H1 (cell line): ENCODE measurements at regions not wholly inside any gene's neighbourhood (a gene's known extent, or its start where the extent isn't known, plus 50 kb on each side); places are given as distances from the start of the nearest gene placed in this dataset.
"Not testable (repeated sequence)": the region's sequence is repeated elsewhere in the genome, so short reads cannot be mapped to it uniquely, and the experiment has no call there.

ENCODE experiments used
- CTCF ChIA-PET: fragments of 300-600 bp; sonication (Branson Sonifier 250); formaldehyde crosslinking; loops from one replicate; lab custom pipeline; 2021; ENCODE audit not compliant: partially characterized antibody; lab: Charles Lee
- POLR2A ChIA-PET: fragments of 300-600 bp; sonication (Branson Sonifier 250); formaldehyde crosslinking; loops from one replicate; lab custom pipeline; 2021; ENCODE audit warnings: inconsistent platforms; ENCODE audit not compliant: partially characterized antibody; lab: Charles Lee
- DNase-seq, 2 experiments: peaks; one replicate each; pipeline versions ENCODE4 v3.0.0 to v3.0.0-alpha.2; 2010 to 2022; ENCODE audit warnings: low spot score in 2 of 2, low read depth in 1 of 2, mixed read lengths in 1 of 2
- FAIRE-seq: peaks from 2 replicates; lab custom pipeline; 2011; peaks lifted over from hg19 to GRCh38; lab: Jason Lieb, UNC
- H2AFZ ChIP-seq: 2 replicates; pipeline ENCODE4 v1.8.1; 2012; ENCODE audit warnings: low read length, inconsistent platforms
- H2AK5ac ChIP-seq: 2 replicates; pipeline ENCODE4 v1.6.1; 2013; ENCODE audit warnings: low read depth, low read length
- H2BK120ac ChIP-seq: replicated peaks from 2 replicates; pipeline ENCODE3; 2013; ENCODE audit warnings: low read depth, low read length, inconsistent platforms
- H2BK12ac ChIP-seq: 2 replicates; pipeline ENCODE4 v1.6.1; 2013; ENCODE audit warnings: low read depth, low read length
- H2BK15ac ChIP-seq: 2 replicates; pipeline ENCODE4 v1.6.1; 2013; ENCODE audit warnings: low read length
- H2BK20ac ChIP-seq: 2 replicates; pipeline ENCODE4 v1.6.1; 2013; ENCODE audit warnings: low read length
- H2BK5ac ChIP-seq: 2 replicates; pipeline ENCODE4 v1.6.1; 2013; ENCODE audit warnings: low read depth, low read length
- H3K14ac ChIP-seq: 2 replicates; pipeline ENCODE4 v1.6.1; 2013; ENCODE audit warnings: inconsistent platforms; ENCODE audit not compliant: insufficient read length
- H3K18ac ChIP-seq: 2 replicates; pipeline ENCODE4 v1.6.1; 2013; ENCODE audit warnings: low read length; ENCODE audit errors: extremely low read depth
- H3K23ac ChIP-seq: 2 replicates; pipeline ENCODE4 v1.6.1; 2013; ENCODE audit warnings: inconsistent platforms; ENCODE audit not compliant: insufficient read length
- H3K23me2 ChIP-seq: 2 replicates; pipeline ENCODE4 v1.6.1; 2013; ENCODE audit warnings: low read depth, low read length
- H3K27ac ChIP-seq: 2 replicates; pipeline ENCODE4 v1.6.1; 2011; ENCODE audit warnings: low read depth, low read length, inconsistent platforms
- H3K27me3 ChIP-seq, 4 experiments: replicated peaks in 1 of 4; 1 replicate in 1 of 4; 2 replicates in 3 of 4; pipeline versions ENCODE4 v1.6.1 to v1.8.1; 2011 to 2013; ENCODE audit warnings: low read length in 3 of 4, mild to moderate bottlenecking in 3 of 4, inconsistent platforms in 2 of 4, mixed read lengths in 2 of 4, moderate library complexity in 1 of 4; ENCODE audit not compliant: control insufficient read depth in 3 of 4, insufficient read depth in 3 of 4; ENCODE audit errors: extremely low read depth in 1 of 4
- H3K36me3 ChIP-seq, 4 experiments: 2 replicates each; pipeline versions ENCODE4 v1.6.1 to v1.8.1; 2011 to 2013; ENCODE audit warnings: mild to moderate bottlenecking in 4 of 4, low read length in 3 of 4, moderate library complexity in 2 of 4, control low read depth in 1 of 4, inconsistent platforms in 1 of 4; ENCODE audit not compliant: insufficient read depth in 4 of 4, control insufficient read depth in 2 of 4
- H3K4ac ChIP-seq: replicated peaks from 2 replicates; pipeline ENCODE3; 2013; ENCODE audit warnings: low read length, low read depth, mixed read lengths, inconsistent platforms; ENCODE audit not compliant: insufficient read length
- H3K4me1 ChIP-seq, 4 experiments: replicated peaks in 1 of 4; 1 replicate in 1 of 4; 2 replicates in 3 of 4; pipeline versions ENCODE4 v1.6.1 to v1.8.1; 2011 to 2013; ENCODE audit warnings: low read length in 3 of 4, inconsistent platforms in 2 of 4, mixed read lengths in 1 of 4; ENCODE audit not compliant: insufficient read depth in 4 of 4, control insufficient read depth in 3 of 4
- H3K4me2 ChIP-seq, 2 experiments: 2 replicates each; pipeline versions ENCODE4 v1.6.1 to v1.8.1; 2011 to 2013; ENCODE audit warnings: low read depth in 2 of 2, low read length in 2 of 2, control low read depth in 1 of 2, inconsistent platforms in 1 of 2, mild to moderate bottlenecking in 1 of 2; ENCODE audit not compliant: insufficient read depth in 1 of 2
- H3K4me3 ChIP-seq, 4 experiments: fragments of 200-600, 300-600 bp in 1 of 4; sonication (generic), shearing (Covaris generic), sonication (Bioruptor Twin) in 1 of 4; 2 replicates each; pipeline versions ENCODE4 v1.5.1 to v1.8.1; 2011 to 2016; ENCODE audit warnings: low read length in 4 of 4, low read depth in 3 of 4, control low read depth in 2 of 4, inconsistent platforms in 2 of 4, mild to moderate bottlenecking in 2 of 4, mixed read lengths in 1 of 4, moderate library complexity in 1 of 4; ENCODE audit not compliant: insufficient read depth in 2 of 4; ENCODE audit errors: extremely low read depth in 1 of 4
- H3K56ac ChIP-seq: replicated peaks from 2 replicates; pipeline ENCODE3; 2013; ENCODE audit warnings: low read depth, mild to moderate bottlenecking, mixed read lengths, low read length, inconsistent platforms; ENCODE audit not compliant: insufficient read length
- H3K79me1 ChIP-seq: 2 replicates; pipeline ENCODE4 v1.6.1; 2013; ENCODE audit warnings: low read depth, low read length, control low read depth
- H3K79me2 ChIP-seq, 2 experiments: 2 replicates each; pipeline versions ENCODE4 v1.6.1 to v1.8.1; 2012 to 2013; ENCODE audit warnings: low read length in 2 of 2, mild to moderate bottlenecking in 2 of 2, inconsistent platforms in 1 of 2; ENCODE audit not compliant: insufficient read depth in 2 of 2, control insufficient read depth in 1 of 2
- H3K9ac ChIP-seq, 4 experiments: replicated peaks in 1 of 4; 1 replicate in 1 of 4; 2 replicates in 3 of 4; pipeline versions ENCODE4 v1.6.1 to v1.8.1; 2011 to 2013; ENCODE audit warnings: low read depth in 3 of 4, low read length in 3 of 4, control low read depth in 2 of 4, mild to moderate bottlenecking in 2 of 4, moderate library complexity in 2 of 4, inconsistent platforms in 1 of 4; ENCODE audit errors: extremely low read depth in 1 of 4
- H3K9me3 ChIP-seq, 2 experiments: 2 replicates each; pipeline versions ENCODE4 v1.6.1 to v1.8.1; 2012 to 2013; ENCODE audit warnings: mild to moderate bottlenecking in 2 of 2, moderate library complexity in 2 of 2, control low read depth in 1 of 2, inconsistent platforms in 1 of 2, low read depth in 1 of 2, low read length in 1 of 2, mixed read lengths in 1 of 2; ENCODE audit not compliant: insufficient read depth in 2 of 2
- H4K20me1 ChIP-seq, 2 experiments: replicated peaks in 1 of 2; 2 replicates each; pipeline versions ENCODE3 to v1.8.1; 2011 to 2013; ENCODE audit warnings: inconsistent platforms in 2 of 2, low read length in 2 of 2, mild to moderate bottlenecking in 1 of 2; ENCODE audit not compliant: insufficient read depth in 2 of 2, control insufficient read depth in 1 of 2
- H4K5ac ChIP-seq: 2 replicates; pipeline ENCODE4 v1.6.1; 2013; ENCODE audit warnings: low read length, low read depth, mixed read lengths, inconsistent platforms; ENCODE audit not compliant: insufficient read length
- H4K8ac ChIP-seq: 2 replicates; pipeline ENCODE4 v1.8.0; 2013; ENCODE audit warnings: mild to moderate bottlenecking, moderate library complexity, low read length, inconsistent platforms; ENCODE audit not compliant: insufficient read depth; ENCODE audit errors: extremely low read depth
- H4K91ac ChIP-seq: replicated peaks from 2 replicates; pipeline ENCODE3; 2013; ENCODE audit warnings: low read length, mixed read lengths, inconsistent platforms; ENCODE audit not compliant: insufficient read length
- WGBS, 2 experiments: shearing (Covaris generic) in 1 of 2; methylation state at CpG; one replicate each; pipeline versions ENCODE4 v1.1.6 to v1.1.7; 2013 to 2015; ENCODE audit warnings: low lambda C conversion rate in 2 of 2, mixed read lengths in 2 of 2, inconsistent platforms in 1 of 2, low coverage in 1 of 2, missing lambda C conversion rate in 1 of 2; ENCODE audit not compliant: insufficient replicate concordance in 2 of 2, insufficient coverage in 1 of 2, insufficient read length in 1 of 2; ENCODE audit errors: extremely low coverage in 1 of 2, missing lambda C conversion rate in 1 of 2; 5-methylcytosine and 5-hydroxymethylcytosine counted together

- H2BK120ac ChIP-seq, H3K23ac ChIP-seq, H3K27me3 ChIP-seq, H3K36me3 ChIP-seq, H3K23me2 ChIP-seq, H2AFZ ChIP-seq, H3K9me3 ChIP-seq, H3K14ac ChIP-seq, H3K27ac ChIP-seq, POLR2A ChIA-PET, H2AK5ac ChIP-seq, H3K18ac ChIP-seq, H3K4me2 ChIP-seq, H2BK15ac ChIP-seq, DNase-seq, H3K79me1 ChIP-seq, FAIRE-seq, H4K20me1 ChIP-seq, H3K56ac ChIP-seq, H4K91ac ChIP-seq, H4K8ac ChIP-seq, H3K4me3 ChIP-seq, CTCF ChIA-PET, H3K4me1 ChIP-seq, H4K5ac ChIP-seq, H3K9ac ChIP-seq, H2BK20ac ChIP-seq, H2BK5ac ChIP-seq, H3K4ac ChIP-seq, H3K79me2 ChIP-seq, H2BK12ac ChIP-seq: not testable (repeated sequence)
- no CpG with 5 or more reads among the region's 3 CpGs for WGBS, 2 experiments
Measured at GRCh38 chr1:234791615-234792014, 181.6 kb upstream of the IRF2BP2 start.

DNA sequence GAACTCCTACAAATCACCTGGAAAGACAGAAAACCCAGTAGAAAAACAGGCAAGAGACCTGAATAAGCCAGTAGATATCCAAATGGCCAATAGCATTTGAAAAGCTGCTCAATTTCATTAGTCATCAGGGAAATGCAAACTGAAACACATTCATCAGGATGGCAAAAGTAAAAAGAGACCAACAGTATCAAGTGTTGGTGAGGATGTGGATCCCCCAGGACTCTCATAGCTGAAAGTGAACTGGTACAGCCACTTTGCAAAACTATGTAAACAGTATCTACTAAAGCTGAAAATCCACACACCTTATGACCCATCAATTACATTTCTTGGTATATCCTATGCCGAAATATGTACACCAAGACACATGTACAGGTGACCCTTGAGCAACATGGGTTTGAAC, 180.4 kb upstream of the IRF2BP2 start:
- H3K4me1 ChIP-seq, H3K27ac ChIP-seq, H3K23me2 ChIP-seq, H3K9ac ChIP-seq, H3K4ac ChIP-seq, H3K79me1 ChIP-seq, H2BK5ac ChIP-seq, H4K91ac ChIP-seq, H3K36me3 ChIP-seq, H4K8ac ChIP-seq, H2AK5ac ChIP-seq, H2BK20ac ChIP-seq, H3K23ac ChIP-seq, H3K14ac ChIP-seq, CTCF ChIA-PET, H3K79me2 ChIP-seq, H2AFZ ChIP-seq, H4K20me1 ChIP-seq, DNase-seq, H2BK15ac ChIP-seq, H2BK12ac ChIP-seq, H3K4me2 ChIP-seq, H4K5ac ChIP-seq, H3K9me3 ChIP-seq, H3K4me3 ChIP-seq, H3K27me3 ChIP-seq, H2BK120ac ChIP-seq, POLR2A ChIA-PET, H3K56ac ChIP-seq, H3K18ac ChIP-seq: not testable (repeated sequence)
- no CpG with 5 or more reads among the region's 1 CpG for WGBS, 2 experiments
- peak; percentile 57 for FAIRE-seq
